ENCODE measurements at regions not wholly inside any gene's neighbourhood (a gene's known extent, or its start where the extent isn't known, plus 50 kb on each side); places are given as distances from the start of the nearest gene placed in this dataset.
"Not testable (repeated sequence)": the region's sequence is repeated elsewhere in the genome, so short reads cannot be mapped to it uniquely, and the experiment has no call there.

DNA sequence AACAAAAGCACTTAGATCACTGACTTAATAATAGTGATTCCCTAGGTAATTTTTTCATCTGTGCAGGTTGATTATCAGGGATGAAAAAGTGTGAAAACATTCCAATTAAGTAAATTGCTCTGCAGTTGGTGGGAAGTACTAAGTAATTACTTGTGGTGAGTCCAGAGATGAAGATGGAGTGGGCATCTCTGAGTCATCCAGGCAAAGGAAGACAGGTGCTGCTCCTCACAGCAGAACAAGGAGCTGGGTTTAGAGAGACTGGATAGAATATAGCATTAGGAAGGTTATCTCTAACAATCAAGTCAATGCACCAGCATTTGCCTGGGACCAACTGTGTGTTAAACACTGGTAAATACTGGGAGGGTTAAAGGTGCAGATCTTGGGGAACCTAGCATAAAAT lies 174.0 kb upstream of the SPATA31A3 start:
- H3K27me3 ChIP-seq; H3K36me3 ChIP-seq (ENCODE audit: low read depth, missing control alignments); H3K27ac ChIP-seq; DNase-seq; intact Hi-C loops (cut with DNase I; ENCODE audit: low total_unique reads); H3K4me1 ChIP-seq; H3K9me3 ChIP-seq; H3K4me3 ChIP-seq: not testable (repeated sequence)

DNA sequence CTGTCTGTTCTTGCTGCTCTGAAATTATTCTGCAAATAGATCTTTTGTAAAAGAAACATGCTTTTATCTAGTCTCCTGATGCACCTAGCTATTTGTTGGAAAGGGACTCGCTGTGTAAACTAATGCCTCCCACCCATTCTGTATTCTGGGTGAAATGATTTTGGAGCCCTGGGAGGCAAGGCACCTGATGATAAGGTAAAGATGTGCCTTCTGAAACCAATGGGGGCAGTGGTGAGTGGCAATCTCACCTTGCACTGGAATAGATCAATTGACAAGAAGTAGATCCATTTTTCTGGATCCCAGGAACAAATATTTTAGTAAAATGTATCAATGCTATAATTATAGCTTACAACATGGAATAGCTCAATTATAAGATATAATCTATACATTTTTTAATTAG lies 170.5 kb upstream of the SPATA31A3 start:
- DNase-seq; intact Hi-C loops (cut with DNase I; ENCODE audit: low total_unique reads); H3K27ac ChIP-seq; H3K36me3 ChIP-seq (ENCODE audit: low read depth, missing control alignments); H3K9me3 ChIP-seq; H3K27me3 ChIP-seq; H3K4me1 ChIP-seq; H3K4me3 ChIP-seq: not testable (repeated sequence)
- WGBS, 2 donors: no CpG with 5 or more reads among the region's 1 CpG

DNA sequence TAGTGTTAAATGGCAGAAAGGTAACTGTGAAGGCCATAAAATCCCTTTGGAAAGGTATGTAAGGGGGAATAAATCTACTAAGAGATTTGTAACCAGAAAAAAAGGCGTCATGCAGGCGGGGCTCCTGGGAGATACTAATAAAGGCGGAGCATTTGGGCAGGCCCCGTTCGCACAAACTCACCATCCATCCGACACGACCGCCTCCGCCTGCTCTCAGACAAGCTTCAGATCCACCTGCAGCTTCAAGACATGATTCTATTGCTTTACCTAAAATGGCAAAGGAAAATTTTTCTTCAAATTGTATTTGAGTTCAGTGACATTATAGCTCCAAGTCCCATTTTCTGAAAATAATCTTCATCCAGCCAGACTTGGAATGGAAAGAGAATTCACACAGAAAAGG lies 162.9 kb upstream of the SPATA31A3 start:
- WGBS, 2 donors: 65 to 93% methylated on average over 7 to 9 of the region's 9 CpGs
- DNase-seq; H3K4me3 ChIP-seq; intact Hi-C loops (cut with DNase I; ENCODE audit: low total_unique reads); H3K27ac ChIP-seq; H3K9me3 ChIP-seq; H3K4me1 ChIP-seq; H3K27me3 ChIP-seq; H3K36me3 ChIP-seq (ENCODE audit: low read depth, missing control alignments): not testable (repeated sequence)

DNA sequence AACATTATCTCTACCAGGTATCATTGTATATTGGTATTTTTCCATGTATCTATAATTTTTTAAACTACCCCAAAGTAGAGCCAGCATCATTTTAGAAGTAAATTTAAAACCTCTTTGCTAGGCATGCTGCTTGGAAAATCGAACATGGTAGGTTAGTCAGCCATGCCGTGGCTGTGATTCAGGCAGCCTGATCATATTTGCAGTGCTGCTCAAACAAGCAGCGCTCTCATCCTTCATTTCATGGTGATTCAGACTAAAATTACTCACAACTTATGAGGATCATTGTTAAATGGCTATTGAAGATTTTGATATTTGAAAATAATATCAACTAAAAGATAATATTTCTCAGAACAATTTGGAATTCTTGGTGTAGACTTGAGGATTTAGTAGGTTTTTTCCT lies 161.2 kb upstream of the SPATA31A3 start:
- intact Hi-C loops (cut with DNase I; ENCODE audit: low total_unique reads); H3K27ac ChIP-seq; H3K4me1 ChIP-seq; H3K27me3 ChIP-seq; H3K4me3 ChIP-seq; DNase-seq; H3K9me3 ChIP-seq; H3K36me3 ChIP-seq (ENCODE audit: low read depth, missing control alignments): not testable (repeated sequence)
- no CpG with 5 or more reads among the region's 3 CpGs for WGBS, 2 donors

DNA sequence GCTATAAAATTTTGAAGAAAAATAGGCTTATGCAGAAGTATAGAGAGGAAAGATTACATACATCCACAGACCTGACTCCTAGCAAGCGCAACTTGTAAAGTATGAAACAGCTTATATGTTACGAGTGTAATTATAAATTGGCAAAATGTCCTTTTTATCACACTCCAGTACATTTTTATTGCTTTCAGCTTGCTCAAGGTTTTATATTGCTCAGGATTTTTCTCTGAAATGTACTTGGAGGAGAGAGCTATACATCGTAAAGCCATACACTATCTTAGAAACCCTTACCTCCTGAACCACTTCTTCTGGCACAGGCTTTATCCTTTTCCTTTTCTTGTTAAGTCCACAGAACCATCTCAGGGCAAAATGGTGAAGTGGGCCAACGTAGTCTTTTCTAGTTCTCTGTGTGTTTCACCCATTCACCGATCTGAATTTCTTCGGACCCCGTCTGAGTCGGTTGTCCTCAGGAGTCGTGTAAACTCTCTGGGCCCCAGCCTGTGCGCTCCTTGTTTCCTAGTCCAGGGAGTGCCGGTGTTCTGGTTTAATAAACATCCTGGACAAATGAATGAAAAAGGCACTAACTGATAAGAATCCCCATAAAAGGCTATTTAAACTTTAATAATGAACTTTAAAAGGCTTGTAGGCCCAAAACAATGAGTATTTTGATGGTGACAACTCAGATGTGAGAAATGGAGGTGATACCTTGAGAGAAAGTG lies 150.2 kb upstream of the SPATA31A3 start:
- not testable (repeated sequence) for H3K27ac ChIP-seq
- 52 to 82% methylated on average over 3 to 9 of the region's 11 CpGs for WGBS, 2 donors

DNA sequence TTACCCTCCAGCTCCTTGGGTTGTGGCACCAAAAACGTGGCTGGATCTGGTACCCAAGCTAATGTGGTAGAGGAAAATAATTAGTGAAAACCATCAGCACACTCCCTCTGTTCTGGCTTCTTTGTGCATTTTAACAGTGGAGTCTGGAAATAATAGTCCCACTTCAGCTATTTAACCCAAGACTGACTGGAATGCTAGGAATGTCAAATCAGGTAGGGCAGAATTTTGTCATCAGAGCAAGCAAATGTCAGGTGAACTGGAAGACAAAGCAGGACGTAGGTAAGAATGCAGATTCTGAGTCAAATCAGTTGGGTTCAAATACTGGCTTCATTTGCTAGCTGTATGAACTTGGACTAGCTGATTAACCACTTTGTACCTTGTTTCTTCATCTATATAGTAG lies 144.0 kb upstream of the SPATA31A3 start:
- H3K27ac ChIP-seq; intact Hi-C loops (cut with DNase I; ENCODE audit: low total_unique reads); DNase-seq; H3K27me3 ChIP-seq; H3K36me3 ChIP-seq (ENCODE audit: low read depth, missing control alignments); H3K4me3 ChIP-seq; H3K4me1 ChIP-seq; H3K9me3 ChIP-seq: not testable (repeated sequence)
- WGBS, 2 donors: no CpG with 5 or more reads among the region's 2 CpGs

More for the DNA sequence above, 150.2 kb upstream of the SPATA31A3 start:
- H3K9me3 ChIP-seq; H3K27me3 ChIP-seq; H3K4me3 ChIP-seq; H3K36me3 ChIP-seq (ENCODE audit: low read depth, missing control alignments); intact Hi-C loops (cut with DNase I; ENCODE audit: low total_unique reads); DNase-seq; H3K4me1 ChIP-seq: not testable (repeated sequence)

DNA sequence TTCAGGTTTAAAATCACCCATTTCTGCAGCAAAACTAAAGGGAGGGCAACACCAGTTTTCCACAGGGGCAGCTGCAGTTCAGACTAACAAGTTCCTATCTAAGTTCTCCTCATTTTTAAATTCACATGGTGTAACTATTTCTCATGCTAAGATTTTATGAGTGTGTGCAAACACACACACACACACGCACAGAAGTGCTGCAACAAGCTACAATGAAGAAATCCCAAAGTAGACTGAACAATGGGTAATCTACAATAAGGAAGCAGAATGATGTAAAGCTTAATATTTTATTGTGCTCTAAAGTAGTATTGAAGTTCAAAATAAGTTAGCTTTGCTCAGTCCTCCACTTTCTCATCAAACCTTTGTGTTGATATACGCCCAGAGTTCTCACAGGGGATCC lies 140.8 kb upstream of the SPATA31A3 start:
- DNase-seq; H3K4me3 ChIP-seq; H3K27me3 ChIP-seq; H3K9me3 ChIP-seq; H3K36me3 ChIP-seq (ENCODE audit: low read depth, missing control alignments); H3K27ac ChIP-seq; H3K4me1 ChIP-seq; intact Hi-C loops (cut with DNase I; ENCODE audit: low total_unique reads): not testable (repeated sequence)
- 81 to 88% methylated on average over 1 of the region's 2 CpGs for WGBS, 2 donors

DNA sequence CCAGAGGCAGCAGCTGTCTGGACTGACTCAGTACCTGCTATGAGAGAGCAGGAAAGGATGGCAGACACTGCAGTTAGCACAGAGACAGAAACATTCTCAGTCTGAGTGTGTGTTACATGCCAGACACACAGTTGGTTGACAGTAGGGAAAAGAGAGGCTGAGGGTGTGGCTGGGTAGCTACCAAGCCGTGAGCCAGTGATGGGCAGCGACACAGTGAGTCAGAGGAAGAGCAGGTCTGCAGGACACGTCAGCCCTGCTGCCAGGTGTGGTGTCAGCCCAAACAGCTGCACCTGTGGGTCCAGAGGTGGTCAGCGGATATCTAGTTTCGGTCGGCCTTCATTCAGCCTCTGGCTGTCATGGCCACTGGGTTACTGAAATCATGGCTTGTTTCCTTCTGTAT lies 124.4 kb upstream of the SPATA31A3 start:
- H3K36me3 ChIP-seq (ENCODE audit: low read depth, missing control alignments); H3K9me3 ChIP-seq; H3K27ac ChIP-seq; intact Hi-C loops (cut with DNase I; ENCODE audit: low total_unique reads); H3K4me3 ChIP-seq; H3K4me1 ChIP-seq; H3K27me3 ChIP-seq: not testable (repeated sequence)
- WGBS, 2 donors: no CpG with 5 or more reads among the region's 6 CpGs
- DNase-seq: peak; percentile 12

DNA sequence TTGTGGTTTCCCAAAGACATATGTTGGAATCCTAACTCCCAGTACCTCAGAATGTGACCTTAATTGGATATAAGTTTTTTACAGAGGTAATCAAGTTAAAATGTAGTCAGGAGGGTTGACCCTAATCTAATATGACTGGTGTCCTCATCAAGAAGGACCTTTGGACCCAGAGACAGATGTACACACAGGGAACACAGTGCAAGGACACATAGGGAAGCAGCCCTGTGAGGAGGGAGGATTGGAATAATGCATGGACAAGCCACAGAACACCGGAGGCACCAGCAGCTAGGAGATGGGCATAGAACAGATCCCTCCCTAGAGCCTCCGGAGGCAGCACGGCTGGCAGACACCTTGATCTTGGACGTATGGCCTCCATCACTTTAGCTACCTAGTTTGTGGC lies 119.8 kb upstream of the SPATA31A3 start:
- H3K36me3 ChIP-seq (ENCODE audit: low read depth, missing control alignments); H3K27me3 ChIP-seq; H3K4me1 ChIP-seq; intact Hi-C loops (cut with DNase I; ENCODE audit: low total_unique reads); H3K9me3 ChIP-seq; H3K27ac ChIP-seq; H3K4me3 ChIP-seq; DNase-seq: not testable (repeated sequence)
- no CpG with 5 or more reads among the region's 4 CpGs for WGBS, 2 donors

DNA sequence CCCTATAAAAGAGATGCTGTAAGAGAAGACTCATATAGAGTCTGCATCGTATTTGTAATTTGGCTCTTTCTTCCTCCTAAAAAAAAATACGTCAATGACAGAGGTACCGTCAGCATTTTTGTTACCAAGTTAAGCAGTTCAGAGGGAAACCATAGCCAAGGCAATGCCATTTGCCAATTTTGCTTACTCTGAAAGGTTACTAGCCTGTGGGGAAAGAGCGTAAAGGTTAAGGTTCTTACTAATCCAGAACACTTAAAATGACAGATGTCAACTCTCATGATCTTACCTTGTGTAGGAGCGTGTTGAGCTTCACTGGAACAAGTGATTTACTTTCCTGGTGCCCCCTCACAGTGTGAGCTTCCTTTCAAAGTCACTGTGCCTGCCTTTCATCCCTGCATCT lies 119.4 kb upstream of the SPATA31A3 start:
- H3K4me3 ChIP-seq; H3K27ac ChIP-seq; DNase-seq; intact Hi-C loops (cut with DNase I; ENCODE audit: low total_unique reads); H3K9me3 ChIP-seq; H3K36me3 ChIP-seq (ENCODE audit: low read depth, missing control alignments); H3K27me3 ChIP-seq; H3K4me1 ChIP-seq: not testable (repeated sequence)
- 88 to 94% methylated on average over 2 to 5 of the region's 5 CpGs for WGBS, 2 donors

DNA sequence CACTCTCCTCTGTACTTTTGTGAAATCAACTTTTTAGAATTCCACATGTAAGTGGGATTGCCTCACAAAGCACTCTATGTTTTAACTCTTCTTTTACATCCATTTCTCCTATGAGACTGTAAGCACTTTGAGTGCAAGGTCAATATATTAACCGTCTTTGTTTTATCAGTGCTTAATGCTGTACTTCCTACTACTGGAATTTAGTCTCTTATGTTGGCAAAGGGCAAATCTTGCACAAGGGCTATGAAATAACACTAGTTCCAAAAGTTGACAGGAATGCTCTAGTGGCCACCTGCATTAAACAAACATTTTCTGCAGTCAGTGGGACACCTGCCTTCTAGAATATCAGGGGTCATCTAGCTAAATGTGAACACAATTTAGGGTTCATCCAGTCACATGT lies 117.5 kb upstream of the SPATA31A3 start:
- H3K4me1 ChIP-seq; H3K9me3 ChIP-seq; intact Hi-C loops (cut with DNase I; ENCODE audit: low total_unique reads); H3K27me3 ChIP-seq; H3K4me3 ChIP-seq; DNase-seq; H3K36me3 ChIP-seq (ENCODE audit: low read depth, missing control alignments); H3K27ac ChIP-seq: not testable (repeated sequence)
- 56 to 64% methylated on average over 1 of the region's 1 CpG for WGBS, 2 donors

DNA sequence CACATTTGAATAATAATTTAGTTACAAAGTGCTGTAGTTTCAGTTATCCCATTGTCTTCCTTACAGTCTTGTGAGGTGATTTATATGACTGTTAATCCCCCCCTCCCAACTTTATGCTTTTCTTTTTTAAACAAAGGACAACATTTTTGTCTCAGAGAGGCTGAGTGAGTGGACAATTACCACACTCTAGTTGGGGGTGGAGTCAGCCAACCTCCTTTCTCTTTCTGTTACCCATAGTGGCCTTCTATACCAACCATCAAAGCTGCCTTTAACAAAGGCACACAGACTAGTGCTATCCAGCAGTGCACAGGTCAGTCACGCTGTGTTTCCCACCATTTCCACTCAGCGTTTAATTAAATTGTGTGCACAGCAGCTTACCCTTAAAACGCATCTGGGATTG lies 114.3 kb upstream of the SPATA31A3 start:
- H3K27ac ChIP-seq; intact Hi-C loops (cut with DNase I; ENCODE audit: low total_unique reads); H3K4me1 ChIP-seq; H3K36me3 ChIP-seq (ENCODE audit: low read depth, missing control alignments); DNase-seq; H3K27me3 ChIP-seq; H3K9me3 ChIP-seq; H3K4me3 ChIP-seq: not testable (repeated sequence)
- WGBS, 2 donors: 74 to 86% methylated on average over 2 to 3 of the region's 3 CpGs
